HPDE6-E6E7 (cell line): ENCODE measurements at regions not wholly inside any gene's neighbourhood (a gene's known extent, or its start where the extent isn't known, plus 50 kb on each side); places are given as distances from the start of the nearest gene placed in this dataset.

Experiments
- DNase-seq: peaks from one replicate; pipeline ENCODE4 v3.0.0; 2011; ENCODE audit warnings: missing footprints; ENCODE audit errors: extremely low spot score

DNA sequence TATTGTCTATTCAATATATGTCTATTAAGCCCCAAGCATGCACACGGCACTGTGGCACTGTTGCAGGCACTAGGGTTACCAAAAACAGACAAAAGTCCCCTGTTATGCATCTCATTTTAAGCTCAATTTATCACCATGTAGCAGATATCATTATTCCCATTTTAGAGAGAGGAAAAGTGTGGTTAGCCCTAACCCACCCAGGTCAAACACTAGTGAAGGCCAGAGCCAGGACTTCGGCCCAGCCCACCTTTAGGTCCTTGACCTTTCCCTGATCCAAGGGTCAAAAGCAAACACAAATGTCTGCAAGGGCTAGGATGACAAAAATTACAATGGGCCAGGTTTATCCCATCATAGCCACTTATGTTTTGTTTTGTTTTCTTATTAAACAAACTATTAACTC, 130.3 kb upstream of the NUDT7 start:
- no peak for DNase-seq

DNA sequence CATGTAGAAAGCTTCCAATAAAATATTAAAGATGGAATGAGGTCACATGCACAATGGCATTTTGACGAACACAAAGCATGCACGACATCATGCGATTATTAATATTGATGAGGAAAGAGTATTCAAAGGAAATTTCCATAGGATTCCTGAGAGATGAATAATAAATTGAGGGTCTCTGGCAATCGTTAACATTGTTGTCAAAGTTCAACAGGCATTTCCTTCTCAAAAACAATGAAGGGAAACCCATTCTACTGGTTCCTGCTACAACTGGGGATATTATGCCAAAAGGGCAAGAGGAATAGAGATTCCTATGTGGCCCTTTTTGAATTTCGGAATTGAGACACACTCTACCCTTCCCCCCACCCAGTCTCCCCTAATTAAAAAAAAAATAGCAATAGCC, 128.3 kb upstream of the NUDT7 start:
- no peak for DNase-seq

DNA sequence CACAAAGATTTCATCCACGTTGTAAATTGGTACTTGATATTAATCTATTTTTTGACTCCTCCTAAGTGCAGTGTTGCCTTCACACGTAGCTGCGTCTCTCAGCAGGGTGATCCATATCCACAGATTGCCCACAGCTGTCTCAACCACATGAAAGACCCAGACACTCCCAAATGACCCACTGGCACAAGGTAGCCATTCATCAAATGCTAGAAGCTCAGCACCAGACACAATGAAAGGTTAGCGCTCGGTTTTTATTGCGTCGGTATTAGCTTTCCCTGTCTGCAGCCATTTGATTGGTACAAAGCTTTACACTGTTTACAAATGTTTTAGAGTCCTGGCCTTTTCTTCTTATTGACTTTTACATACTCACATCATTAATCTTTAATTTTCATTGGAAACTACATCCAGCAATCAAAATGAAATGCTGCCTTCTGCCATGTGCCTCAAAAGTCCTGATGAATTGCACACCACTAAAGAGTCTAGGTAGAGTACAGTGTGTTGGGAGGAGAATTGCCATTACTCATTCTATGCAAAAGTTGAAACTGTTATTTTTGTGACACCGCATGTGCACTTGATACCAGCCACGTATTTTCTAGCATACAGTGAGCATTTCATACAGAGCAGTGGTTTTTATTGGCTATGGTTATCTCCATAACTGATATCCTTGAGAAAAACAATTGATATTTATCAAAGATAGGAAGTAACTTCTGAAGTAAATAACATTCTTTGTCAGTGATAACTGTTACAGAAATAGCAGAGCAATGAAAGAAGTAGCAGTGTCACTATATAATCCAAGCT, 127.3 kb upstream of the NUDT7 start:
- DNase-seq = no peak

DNA sequence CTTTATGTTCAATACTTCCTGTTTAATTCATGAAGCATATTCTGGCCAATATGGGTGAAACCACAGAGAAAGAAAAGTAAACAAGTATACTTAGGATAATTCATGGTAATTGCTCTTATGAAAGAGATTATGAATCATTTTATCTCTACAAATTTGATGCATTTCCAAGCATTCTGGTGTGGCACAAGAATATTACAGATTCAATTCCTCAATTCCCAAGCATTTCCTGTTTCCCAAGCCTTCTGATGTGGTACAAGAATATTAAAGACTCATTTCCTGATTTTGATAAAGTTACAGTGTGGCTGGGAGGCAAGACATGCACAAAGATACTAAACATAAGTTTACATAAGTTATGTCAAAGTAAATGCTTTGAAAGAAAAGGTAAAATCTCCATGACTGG, 126.1 kb upstream of the NUDT7 start:
- DNase-seq = no peak

DNA sequence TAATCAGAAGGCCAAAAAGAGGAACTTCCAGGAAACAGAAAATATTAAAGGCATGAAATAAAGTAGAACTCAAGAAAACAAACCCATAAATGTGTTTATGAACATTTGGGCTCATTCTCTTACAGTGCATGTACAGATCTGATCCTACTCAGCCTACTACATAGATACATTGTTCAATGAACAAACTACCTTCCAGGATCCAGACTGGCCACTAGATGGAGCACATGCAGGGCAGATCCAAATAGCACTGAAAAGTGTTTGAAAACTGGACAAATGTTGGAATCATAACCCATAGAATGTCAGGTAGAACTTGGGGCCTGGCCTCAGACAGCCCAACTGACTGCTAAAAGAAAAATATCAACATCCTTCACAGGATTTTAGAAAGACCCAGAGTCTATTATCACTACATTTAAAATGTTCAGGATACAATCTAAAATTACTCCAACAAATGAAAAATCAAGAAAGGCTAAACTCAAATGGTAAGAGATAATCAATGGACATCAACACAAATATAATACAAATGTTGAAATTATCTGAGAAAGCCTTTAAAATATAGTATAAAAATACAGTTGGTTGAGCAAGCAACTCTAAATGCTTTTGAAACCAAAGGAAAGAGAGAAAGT, 122.4 kb upstream of the NUDT7 start:
- DNase-seq = peak; percentile 46

DNA sequence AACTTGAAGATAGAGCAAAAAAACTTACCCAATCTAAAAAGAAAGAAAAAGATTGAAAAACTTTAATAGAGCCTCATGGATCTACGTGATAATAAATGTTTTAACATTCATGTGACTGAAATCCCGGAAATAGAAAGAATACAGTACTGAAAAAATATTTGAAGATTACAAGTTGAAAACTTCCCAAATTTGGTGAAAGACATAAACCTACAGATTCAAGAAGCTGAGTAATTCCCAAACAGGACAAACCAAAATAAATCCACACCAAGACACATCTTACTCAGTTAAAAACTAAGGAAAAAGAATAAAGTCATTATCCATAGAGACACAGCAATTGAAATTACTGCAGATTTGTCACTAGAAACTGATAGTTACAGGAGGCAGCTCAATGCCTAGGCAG, 121.8 kb upstream of the NUDT7 start:
- DNase-seq = no peak

DNA sequence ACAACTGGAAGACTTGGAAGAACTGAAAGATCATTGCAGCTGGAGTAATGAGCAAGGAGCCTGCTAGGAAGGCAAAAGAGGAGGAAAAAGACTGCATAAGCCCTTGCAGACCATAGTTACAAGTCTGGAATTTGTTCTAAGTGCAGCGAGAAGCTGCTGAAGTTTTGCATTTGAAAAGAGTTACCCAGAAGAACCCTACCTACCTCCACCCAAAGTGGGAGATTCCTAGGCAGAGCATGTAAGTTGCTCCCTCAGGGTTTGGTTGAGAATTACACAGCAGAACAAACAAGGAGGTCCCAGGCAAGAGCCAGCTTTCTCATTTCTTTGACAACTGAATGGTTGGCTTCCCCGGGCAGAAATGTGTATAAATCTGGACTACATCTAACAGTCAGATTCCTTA, 118.7 kb upstream of the NUDT7 start:
- DNase-seq = no peak

DNA sequence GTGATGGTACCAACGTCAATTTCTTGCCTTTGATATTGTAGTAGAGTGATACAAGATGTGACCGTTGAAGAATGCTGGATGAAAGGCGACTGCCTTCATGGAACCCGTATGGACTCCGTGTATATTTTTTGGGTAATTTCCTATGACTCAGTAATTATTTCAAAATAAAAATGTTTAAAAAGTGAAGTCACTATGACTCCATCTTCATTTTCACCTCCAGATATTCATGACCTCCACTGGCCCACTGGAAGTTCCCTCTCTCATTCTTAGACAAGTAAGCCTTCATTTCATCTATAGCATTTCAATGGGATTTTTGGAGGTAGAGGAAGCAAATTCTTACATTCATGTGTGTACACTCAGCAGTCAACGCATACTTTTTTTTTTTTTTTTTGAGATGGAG, 111.8 kb upstream of the NUDT7 start:
- DNase-seq = no peak

DNA sequence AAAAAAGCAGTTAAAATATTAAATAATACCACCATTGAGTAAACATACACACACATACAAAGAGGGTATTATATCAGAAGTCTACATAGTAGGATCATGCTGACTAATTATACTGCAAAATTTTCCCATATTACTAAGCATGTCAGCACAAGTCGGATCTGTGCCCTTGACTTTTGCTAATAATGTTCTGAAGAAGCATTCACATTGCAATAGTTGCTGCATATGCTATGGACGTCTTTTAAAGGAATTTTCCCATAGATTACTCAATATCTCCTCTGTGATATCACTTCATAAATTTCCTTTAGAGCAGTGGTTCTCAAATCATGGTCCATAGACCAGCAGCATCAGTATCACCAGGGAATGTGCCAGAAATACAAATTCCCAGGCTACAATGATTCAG, 110.9 kb upstream of the NUDT7 start:
- DNase-seq = no peak

DNA sequence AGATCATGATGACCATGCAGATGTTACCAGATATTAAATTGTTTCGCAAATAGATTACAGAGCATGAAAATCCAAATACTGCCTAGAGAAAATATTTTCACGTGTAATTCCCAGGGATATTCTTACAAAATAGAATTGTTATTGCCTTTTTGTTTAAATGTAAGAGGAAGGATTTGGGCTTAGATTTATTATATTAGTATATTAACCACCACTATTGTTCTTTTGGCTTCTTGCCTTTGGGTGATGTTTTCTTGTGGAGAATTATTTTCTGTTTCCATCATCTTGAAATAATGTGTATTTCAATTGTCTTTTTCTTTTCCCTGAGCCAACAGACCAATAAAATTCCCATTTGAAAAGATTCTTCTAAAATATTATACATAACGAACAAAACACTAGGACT, 109.7 kb upstream of the NUDT7 start:
- DNase-seq = no peak

DNA sequence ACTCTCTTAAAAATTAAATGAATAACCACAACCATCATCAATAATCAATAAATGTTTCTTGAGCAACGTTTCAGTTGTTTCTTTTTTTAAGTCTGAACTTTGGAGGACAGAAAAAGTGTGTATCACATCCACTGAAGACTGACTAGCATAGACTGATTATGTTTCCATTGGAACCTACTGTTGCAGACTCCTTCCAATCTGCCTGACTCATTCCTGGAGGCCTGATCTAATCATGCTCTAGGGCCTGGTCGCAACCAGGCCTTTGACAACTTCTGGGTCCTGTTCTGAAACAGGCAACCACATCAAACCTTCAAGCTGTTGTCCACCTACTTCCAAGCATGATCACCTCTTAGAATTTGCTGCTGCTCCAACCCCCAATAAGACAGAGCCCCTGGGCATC, 109.2 kb upstream of the NUDT7 start:
- no peak for DNase-seq

DNA sequence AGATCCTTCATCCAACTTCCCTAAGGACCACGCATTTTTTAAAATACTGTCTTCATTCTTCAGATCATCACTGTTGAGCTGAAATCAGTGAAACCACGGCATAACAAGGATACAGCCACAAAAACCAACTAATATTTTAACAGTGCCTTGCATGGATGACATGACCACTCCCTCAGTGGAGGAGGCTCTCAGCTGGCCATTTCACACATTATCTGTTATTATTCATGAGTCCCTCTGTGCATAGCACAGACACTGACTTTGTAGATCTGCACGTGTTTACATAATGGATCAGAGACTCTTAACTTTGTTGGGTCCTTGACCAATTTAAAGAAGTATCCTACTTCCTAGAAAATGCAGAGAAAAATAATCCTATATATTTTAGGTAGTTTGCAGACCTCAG, 104.8 kb upstream of the NUDT7 start:
- no peak for DNase-seq

DNA sequence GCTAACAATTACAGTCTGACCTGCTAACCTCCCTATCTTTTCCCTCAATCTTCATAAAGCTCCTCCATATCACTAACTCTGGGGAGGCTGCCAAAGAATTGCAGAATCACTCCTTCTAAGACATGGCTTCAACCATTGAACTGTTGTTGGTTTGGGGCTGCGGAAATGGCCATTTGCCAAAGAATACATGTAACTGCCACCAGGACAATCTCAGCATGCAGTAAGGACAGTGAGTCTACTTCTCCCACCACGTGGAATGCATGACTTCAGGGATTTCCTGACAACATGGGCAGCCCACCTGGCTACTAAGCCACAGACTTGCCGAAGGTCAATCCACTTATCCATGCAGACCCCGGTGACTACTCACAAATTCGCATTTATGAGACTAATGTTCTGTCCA, 104.3 kb upstream of the NUDT7 start:
- no peak for DNase-seq

DNA sequence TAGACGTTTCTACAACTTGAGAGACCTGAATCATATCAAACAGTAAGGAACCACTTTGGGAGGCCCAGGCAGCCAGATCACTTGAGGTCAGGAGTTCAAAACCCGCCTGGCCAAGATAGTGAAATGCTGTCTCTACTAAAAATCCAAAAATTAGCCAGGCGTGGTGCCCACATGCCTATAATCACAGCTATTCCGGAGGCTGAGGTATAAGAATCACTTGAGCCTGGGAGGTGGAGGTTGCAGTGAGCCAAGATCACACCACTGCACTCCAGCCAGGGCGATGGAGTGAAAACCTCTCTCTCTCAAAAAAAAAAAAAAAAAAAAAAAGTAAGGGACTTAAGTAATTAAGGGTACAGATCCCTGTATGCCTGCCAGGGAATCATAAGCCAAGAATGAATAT, 103.4 kb upstream of the NUDT7 start:
- DNase-seq = no peak

DNA sequence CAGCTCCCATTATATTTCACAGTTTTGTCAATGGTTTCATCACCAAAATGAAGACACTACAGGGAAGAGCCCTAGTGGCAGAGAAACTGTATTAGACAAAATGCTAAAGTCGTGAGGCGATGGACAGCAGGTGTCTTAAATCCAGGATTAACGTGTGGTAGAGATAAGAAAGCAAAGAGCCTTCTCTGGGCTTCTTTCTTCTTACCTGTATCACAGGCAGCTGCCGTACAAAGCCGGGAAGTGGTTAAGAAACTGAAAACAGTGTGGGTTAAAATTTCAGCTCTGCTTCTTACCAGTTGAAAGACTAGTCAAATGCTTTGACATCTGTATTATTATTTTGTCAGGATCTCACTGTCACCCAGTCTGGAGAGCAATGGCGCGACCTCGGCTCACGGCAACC, 98.2 kb upstream of the NUDT7 start:
- DNase-seq = no peak

DNA sequence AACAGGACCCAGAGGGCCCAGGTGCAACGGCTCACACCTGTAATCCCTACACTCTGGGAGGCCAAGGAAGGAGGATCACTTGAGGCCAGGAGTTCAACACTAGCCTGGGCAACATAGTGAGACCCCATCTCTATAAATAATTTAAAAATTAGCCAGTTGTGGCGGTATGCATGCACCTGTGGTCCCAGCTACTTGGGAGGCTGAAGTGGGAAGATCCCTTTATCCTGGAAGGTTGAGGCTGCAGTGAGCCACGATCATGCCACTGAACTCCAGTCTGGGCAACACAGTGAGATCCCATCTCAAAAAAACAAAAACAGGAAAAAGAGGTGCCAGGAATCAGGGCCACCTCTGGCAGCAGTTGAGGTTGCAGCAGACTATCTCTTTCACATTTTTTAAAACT, 85.7 kb upstream of the NUDT7 start:
- DNase-seq = no peak

DNA sequence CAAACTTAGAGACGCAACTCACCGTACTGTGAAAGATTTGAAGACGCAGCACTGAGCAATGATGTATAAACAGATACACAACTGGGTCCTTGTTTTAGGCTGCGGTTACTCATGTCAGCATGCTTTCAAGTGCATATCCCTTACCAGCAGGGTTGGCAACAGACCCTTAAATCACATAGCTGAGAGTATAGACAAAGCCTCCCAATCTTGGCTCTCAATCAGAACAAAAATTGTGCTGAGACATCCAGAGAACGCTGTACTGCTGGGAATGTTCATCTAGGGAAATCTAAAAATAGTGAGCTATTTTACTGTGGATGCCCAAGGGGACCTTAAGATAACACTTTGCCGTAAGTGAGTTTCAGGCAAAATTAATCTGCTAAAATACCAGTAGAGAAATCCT, 84.4 kb upstream of the NUDT7 start:
- no peak for DNase-seq

DNA sequence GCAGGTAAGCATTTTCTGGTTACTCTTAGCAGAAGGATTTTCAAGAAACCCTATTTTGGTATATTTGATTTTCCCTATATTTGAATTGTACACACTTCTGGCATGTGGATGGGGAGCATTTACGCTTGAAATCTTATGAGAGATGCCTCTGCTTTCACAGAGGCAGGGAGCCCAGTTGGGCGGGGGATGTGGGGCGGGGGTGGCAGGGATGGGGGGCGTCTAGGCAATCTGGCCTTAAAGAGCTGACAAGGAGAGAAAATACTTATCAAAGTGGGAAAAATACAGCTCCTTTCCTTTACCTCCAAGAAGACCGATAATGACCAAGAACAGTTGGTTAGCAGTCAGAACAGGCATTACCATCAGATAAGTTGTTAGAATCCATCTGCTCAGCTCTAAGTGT, 79.1 kb upstream of the NUDT7 start:
- no peak for DNase-seq

DNA sequence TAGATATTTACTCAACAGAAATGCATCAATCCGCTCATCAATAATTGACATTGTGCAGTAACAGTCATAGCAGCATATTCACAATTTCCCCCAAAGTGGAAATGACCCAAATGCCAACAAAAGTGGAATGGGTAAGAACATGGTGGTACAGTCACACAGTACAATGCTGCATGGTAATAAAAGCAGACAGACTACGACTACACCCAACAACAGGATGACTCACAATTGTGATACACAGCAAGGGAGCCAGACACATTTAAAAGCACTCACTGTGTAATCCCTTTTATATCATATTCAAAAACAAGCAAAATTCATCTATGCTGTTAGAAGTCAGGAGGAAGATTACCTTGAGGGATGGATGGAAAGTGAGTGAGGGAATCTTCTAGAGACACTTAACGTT, 76.5 kb upstream of the NUDT7 start:
- DNase-seq = no peak

DNA sequence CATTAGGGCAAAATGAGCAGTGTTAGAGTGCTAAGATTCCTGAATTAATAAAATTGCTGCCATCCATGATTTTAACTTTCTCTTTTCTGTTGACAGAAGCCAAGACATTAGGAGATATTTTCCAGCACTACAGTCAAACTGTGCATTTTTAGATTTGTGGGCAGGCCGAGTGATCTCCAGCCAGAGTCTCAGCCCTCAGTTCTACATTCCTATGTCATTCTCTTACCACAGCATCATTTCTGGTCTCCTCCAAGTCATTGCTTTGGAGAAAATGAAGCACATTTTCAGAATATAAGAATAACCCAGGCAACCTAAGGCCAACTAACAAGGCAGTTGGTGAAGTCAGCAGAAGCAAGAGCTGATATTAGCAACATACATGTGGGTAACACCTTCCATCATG, 74.6 kb upstream of the NUDT7 start:
- no peak for DNase-seq

DNA sequence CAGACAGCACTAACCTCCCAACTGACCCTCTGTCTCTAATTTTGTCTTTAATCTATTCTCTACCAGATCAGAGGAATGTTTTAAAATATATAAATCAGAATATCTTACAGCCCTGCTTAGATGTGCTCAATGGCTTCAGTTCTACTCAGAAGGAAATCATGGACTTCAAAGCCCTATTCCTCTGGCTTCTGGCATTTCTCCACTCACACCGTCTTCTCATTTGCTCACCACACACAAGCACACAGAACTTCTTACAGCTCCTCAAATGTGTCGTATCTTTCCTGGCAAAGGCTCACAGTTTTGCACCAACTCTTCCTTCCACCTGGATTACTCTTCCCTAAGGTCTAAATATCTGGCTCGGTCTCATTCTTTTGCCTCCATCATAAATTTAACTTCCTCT, 71.6 kb upstream of the NUDT7 start:
- no peak for DNase-seq

DNA sequence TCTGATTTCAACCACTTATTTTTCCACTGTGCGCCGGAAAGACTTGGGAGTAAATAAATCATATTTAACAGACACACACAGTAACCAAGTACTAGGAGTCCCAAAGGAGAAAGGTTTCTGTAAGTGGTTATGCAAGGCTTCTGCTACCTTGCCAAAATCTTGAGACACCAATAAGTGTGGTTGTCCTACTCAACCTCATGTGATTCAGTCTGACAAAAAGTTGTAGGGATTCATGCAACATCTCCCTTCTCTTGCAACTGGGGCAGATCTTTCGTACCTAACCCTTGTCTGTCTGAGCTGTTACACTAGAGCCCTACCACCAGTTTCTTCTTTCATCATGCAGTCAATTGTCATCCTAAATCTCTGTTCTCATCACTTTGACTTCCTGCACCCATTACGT, 69.9 kb upstream of the NUDT7 start:
- no peak for DNase-seq

DNA sequence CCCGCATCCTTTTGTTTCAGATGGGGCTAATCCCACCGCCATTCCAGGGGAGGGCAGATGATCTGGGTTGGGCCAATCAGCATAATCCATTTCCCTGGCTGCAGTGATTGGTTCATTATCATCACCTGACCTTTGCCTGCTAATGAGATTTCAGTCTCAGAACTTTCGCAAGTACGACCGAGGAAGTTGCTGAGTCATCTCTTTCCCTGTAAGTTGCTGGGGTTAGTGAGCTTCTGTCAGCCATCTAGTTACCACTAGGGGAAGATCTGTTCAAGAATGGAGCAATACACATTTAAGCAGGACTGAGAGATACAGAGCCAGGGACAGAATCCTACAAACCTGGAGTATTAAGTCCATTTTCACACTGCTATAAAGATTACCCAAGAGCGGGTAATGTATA, 65.3 kb upstream of the NUDT7 start:
- DNase-seq = no peak

DNA sequence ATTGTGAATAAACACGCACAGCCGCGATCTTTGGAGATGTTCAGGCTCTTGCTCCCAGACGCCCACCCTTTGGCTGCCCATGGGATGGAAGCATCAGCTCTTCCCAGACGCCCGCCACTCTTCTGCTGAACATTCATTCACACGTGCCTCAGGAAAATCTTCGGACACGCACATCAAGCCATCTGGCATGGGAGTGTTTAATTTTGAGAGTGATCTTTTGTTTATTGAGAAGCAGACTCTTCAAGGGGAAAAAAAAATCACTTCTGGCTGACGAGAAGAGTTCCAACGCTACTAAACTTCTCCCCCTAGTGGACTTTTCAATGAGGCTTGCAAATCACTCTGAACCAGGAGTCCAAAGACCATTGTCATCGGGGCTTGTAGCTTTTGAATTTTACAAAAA, 62.0 kb upstream of the NUDT7 start:
- no peak for DNase-seq
